Suprapubic skin (tissue), 4 donors: ENCODE measurements at regions not wholly inside any gene's neighbourhood (a gene's known extent, or its start where the extent isn't known, plus 50 kb on each side); places are given as distances from the start of the nearest gene placed in this dataset.
"Not testable (repeated sequence)": the region's sequence is repeated elsewhere in the genome, so short reads cannot be mapped to it uniquely, and the experiment has no call there.

Experiments
- DNase-seq, 2 donors: peaks; one replicate each; pipeline ENCODE4 v3.0.0-alpha.2; 2019; ENCODE audit warnings: low spot score in 2 of 2
- H3K27ac ChIP-seq: fragments of 200-600 bp; sonication (generic); one replicate; pipeline ENCODE4 v1.5.1; 2019
- H3K27me3 ChIP-seq: fragments of 200-600 bp; sonication (generic); one replicate; pipeline ENCODE4 v1.5.1; 2019
- H3K36me3 ChIP-seq: fragments of 200-600 bp; sonication (generic); one replicate; pipeline ENCODE4 v1.5.1; 2019
- H3K4me1 ChIP-seq: fragments of 200-600 bp; sonication (generic); one replicate; pipeline ENCODE4 v1.5.1; 2019
- H3K4me3 ChIP-seq: fragments of 200-600 bp; sonication (generic); one replicate; pipeline ENCODE4 v1.5.1; 2019; ENCODE audit warnings: mild to moderate bottlenecking
- H3K9me3 ChIP-seq: fragments of 200-600 bp; sonication (generic); one replicate; pipeline ENCODE4 v1.5.1; 2019
- EP300 ChIP-seq: sonication (generic); formaldehyde crosslinking; IDR thresholded peaks from one replicate; pipeline ENCODE4 v1.6.1; 2017; ENCODE audit warnings: antibody characterized with exemption
- POLR2A ChIP-seq, 2 donors: fragments of 450-650 bp; IDR thresholded peaks; one replicate each; pipeline ENCODE4 v1.6.1; 2017; ENCODE audit warnings: antibody characterized with exemption in 2 of 2, mild to moderate bottlenecking in 2 of 2, moderate library complexity in 2 of 2
- POLR2AphosphoS5 ChIP-seq, 3 donors: sonication (generic); formaldehyde crosslinking; IDR thresholded peaks; one replicate each; pipeline ENCODE4 v1.6.1; 2017; ENCODE audit warnings: antibody characterized with exemption in 3 of 3
- whole genome bisulfite sequencing: methylation state at CpG from one replicate; pipeline ENCODE4 v1.1.5; 2018; 5-methylcytosine and 5-hydroxymethylcytosine counted together
- TF ChIP-seq, protein P1 (sequence below), 2 donors: fragments of 200-600 bp in 1 of 2; fragments of 450-650 bp in 1 of 2; sonication (generic) in 1 of 2; IDR thresholded peaks; one replicate each; pipeline ENCODE4 v1.5.1; 2016 to 2019; ENCODE audit warnings: antibody characterized with exemption in 2 of 2, mild to moderate bottlenecking in 1 of 2, moderate library complexity in 1 of 2

DNA sequence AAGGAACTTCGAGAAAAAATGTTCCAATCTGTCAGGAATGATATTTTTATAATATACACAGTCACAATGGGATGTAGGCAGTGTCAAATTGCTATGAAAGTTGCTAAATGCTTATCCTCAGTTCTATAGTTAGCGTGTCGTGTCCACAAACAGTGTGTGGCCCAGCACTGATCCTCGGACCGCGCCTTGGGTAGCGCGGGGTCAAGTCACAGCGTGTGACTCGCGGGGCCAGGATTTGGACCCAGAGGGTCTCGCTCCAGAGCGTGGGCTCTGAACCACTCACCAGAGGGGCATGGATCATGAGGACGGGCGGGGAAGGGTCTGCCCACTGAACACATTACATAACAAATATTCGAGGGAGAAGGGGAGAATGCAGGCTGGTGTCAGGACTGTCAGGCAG is 171.8 kb downstream of the C9orf50 start:
- no peak overlapping the region for H3K4me3 ChIP-seq
- no peaks in the 10 kb centered on the region for H3K36me3 ChIP-seq
- 90% methylated on average over 16 of the region's 16 CpGs for WGBS
- no peaks in the 10 kb centered on the region for H3K9me3 ChIP-seq
- no peak for DNase-seq
- peaks cover 12% of the 10 kb centered on the region for H3K4me1 ChIP-seq
- H3K27ac ChIP-seq, result no peak overlapping the region
- H3K27me3 ChIP-seq, result no peaks in the 10 kb centered on the region
- TF ChIP-seq EP300, result no peak
- TF ChIP-seq POLR2A (IDR thresholded peaks at IDR 0.05), result no peak
- no peak for TF ChIP-seq POLR2AphosphoS5 (IDR thresholded peaks at IDR 0.05)
- TF ChIP-seq, protein P1, sequence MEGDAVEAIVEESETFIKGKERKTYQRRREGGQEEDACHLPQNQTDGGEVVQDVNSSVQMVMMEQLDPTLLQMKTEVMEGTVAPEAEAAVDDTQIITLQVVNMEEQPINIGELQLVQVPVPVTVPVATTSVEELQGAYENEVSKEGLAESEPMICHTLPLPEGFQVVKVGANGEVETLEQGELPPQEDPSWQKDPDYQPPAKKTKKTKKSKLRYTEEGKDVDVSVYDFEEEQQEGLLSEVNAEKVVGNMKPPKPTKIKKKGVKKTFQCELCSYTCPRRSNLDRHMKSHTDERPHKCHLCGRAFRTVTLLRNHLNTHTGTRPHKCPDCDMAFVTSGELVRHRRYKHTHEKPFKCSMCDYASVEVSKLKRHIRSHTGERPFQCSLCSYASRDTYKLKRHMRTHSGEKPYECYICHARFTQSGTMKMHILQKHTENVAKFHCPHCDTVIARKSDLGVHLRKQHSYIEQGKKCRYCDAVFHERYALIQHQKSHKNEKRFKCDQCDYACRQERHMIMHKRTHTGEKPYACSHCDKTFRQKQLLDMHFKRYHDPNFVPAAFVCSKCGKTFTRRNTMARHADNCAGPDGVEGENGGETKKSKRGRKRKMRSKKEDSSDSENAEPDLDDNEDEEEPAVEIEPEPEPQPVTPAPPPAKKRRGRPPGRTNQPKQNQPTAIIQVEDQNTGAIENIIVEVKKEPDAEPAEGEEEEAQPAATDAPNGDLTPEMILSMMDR (IDR thresholded peaks at IDR 0.05), result no peak

DNA sequence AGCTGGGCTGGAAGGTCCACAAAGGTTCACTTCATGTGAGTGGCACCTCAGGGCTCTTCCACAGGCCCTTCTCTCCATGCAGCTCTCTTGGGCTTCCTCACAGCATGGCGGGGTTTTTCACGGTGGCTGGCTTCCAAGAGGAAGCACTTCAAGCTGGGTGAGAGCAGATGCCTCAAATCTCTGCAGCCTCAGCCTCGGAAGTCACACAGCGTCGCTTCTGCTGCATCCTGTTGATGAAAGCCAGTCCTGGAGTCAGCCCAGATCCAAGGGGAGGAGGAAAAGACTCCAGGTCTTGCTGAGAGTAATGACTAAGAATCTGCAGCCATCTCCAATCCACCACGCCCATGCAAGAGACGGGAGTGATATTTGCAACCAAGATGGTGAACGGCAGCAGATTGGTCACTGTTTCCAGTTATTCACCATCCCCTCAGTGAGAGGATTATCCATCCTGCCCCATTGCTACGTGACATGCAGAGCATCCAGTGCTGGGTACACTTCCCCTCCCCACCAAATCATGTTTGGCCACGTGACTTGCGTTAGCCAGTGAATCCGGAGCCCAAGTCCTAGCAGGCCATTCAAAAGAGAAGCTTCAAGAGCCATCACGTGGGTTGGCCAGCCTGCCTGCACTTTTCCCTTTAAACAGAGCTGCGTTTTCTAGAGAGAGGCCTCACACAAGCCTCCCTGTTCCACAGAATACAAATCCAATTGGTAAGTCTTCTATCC is 173.9 kb downstream of the C9orf50 start:
- Histone ChIP-seq H3K4me1 (peaks cover 18% of the 10 kb centered on the region), H3K27ac (no peak overlapping the region), H3K27me3 (no peaks in the 10 kb centered on the region), H3K4me3 (no peak overlapping the region), H3K36me3 (no peaks in the 10 kb centered on the region), H3K9me3 (no peaks in the 10 kb centered on the region)
- TF ChIP-seq, protein P1 (IDR thresholded peaks at IDR 0.05), result no peak
- no peak for TF ChIP-seq EP300
- no peak for TF ChIP-seq POLR2A (IDR thresholded peaks at IDR 0.05)
- TF ChIP-seq POLR2AphosphoS5 (IDR thresholded peaks at IDR 0.05), result no peak
- DNase-seq, result no peak
- WGBS, result 79% methylated on average over 14 of the region's 14 CpGs

DNA sequence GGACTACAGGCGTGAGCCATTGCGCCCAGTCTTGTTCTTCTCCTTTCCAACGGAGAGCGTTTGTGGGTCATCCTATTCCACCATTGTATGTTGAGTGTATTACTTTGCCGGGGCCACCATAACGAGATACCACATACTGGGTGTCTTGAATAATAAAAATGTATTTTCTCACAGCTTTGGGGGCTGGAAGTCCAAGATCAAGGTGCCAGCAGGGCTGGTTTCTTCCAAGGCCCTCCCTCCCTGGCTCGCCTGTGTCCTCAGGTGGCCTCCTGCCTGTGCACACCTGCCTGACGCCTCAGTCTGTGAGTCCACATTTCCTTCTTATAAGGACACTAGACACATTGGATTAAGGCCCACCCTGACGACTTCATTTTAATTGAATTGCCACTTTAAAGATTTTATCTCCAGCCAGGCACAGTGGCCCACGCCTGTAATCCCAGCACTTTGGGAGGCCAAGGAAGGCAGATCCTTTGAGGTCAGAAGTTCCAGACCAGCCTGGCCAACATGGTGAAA is 175.1 kb downstream of the C9orf50 start:
- 88% methylated on average over 10 of the region's 10 CpGs for WGBS
- Histone ChIP-seq H3K4me3 (no peak overlapping the region), H3K27ac (no peak overlapping the region), H3K9me3 (no peaks in the 10 kb centered on the region), H3K27me3 (no peaks in the 10 kb centered on the region), H3K36me3 (no peaks in the 10 kb centered on the region), H3K4me1 (peaks cover 9% of the 10 kb centered on the region)
- TF ChIP-seq, protein P1 (IDR thresholded peaks at IDR 0.05), result no peak
- TF ChIP-seq EP300 (no peak), POLR2AphosphoS5 (IDR thresholded peaks at IDR 0.05) (no peak), POLR2A (IDR thresholded peaks at IDR 0.05) (no peak)
- no peak for DNase-seq

DNA sequence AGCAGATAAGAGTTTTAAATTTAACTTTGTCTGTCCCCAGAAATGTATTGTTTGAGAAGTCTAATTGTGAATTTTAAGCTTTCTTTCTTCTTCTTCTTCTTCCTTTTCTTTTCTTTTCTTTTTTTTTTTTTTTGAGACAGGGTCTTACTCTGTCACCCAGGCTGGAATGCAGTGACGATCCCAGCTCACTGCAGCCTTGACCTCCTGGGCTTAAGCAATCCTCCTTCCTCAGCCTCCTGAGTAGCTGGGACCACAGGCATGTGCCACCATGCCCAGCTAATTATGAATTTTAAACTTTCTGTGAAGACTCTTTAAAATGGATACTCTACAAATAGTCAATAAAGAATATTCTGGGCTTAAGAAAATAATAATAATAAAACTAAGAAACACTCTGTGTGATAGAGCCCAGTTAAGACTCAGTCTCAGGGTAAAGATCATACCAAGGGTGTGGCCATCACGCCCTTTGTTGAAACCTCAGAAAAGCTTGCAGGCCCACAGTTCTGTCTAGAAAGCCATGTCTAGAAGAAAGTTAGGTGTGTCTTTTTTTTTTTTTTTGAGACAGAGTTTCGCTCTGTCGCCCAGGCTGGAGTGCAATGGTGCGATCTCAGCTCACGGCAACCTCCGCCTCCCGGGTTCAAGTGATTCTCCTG is 177.3 kb downstream of the C9orf50 start:
- WGBS, result 76% methylated on average over 8 of the region's 8 CpGs
- H3K27me3 ChIP-seq, H3K4me3 ChIP-seq, H3K4me1 ChIP-seq, H3K27ac ChIP-seq, H3K9me3 ChIP-seq, DNase-seq, H3K36me3 ChIP-seq: not testable (repeated sequence)

DNA sequence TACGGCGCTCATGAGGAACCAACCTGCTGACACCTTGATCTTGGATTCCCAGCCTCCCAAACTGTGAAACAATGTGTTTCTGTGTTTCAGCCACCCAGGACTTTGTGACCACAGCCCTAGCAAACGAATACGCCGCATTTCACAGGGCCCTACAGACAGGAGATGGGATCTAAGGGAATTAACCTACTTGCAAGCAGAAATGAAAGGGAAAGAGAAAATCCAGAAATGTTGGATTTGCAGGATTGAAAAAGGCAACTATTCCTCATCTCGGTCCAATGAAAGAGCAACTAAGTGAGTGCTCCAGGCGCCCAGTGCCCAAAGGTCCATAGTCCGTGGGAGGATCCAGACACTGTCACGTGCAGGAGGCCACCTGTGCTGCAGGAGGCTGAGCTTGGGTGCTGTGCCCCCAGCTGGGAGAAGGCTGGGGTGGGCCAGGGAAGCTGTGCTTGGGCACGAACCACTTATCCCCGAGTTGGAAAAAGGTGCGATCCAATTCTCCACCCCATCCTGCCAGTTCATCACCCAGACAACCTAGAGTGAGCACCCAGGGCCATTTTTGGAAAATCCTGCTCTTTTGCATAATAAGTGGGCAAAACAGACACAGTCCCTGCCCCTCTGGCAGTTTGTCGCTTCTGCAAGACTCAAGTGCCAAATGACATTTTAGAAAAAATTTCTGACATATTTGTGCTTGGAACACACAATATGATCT is 177.9 kb downstream of the C9orf50 start:
- WGBS, result 62% methylated on average over 13 of the region's 13 CpGs
- no peaks in the 10 kb centered on the region for H3K27me3 ChIP-seq
- no peak for TF ChIP-seq EP300
- no peaks in the 10 kb centered on the region for H3K9me3 ChIP-seq
- H3K36me3 ChIP-seq, result no peaks in the 10 kb centered on the region
- H3K4me3 ChIP-seq, result no peak overlapping the region
- DNase-seq, result no peak
- H3K4me1 ChIP-seq, result peaks cover 16% of the 10 kb centered on the region
- H3K27ac ChIP-seq, result no peak overlapping the region

DNA sequence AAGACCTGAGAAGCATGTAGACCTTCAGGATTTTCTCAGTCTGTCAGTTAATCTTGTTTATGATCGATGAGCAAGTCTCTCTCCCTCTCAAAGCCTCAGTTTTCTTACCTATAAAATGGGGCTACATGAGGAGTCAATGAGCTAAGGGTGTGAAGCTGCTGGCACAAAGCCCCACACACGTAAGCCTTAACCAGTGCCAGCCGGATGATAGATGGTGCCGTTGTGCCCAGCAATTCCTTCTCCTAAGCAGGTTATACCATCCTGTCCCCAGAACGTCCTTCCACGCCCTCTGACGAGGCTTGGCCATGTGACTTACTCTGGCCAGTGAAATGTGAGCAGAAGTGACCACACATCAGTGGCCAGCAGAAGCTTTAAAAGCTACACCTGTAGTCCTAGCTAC is 179.0 kb downstream of the C9orf50 start:
- 36% methylated on average over 5 of the region's 7 CpGs for WGBS
- H3K27me3 ChIP-seq, result no peaks in the 10 kb centered on the region
- no peak overlapping the region for H3K4me3 ChIP-seq
- TF ChIP-seq POLR2AphosphoS5 (IDR thresholded peaks at IDR 0.05), result no peak
- TF ChIP-seq POLR2A (IDR thresholded peaks at IDR 0.05), result no peak
- TF ChIP-seq, protein P1 (IDR thresholded peaks at IDR 0.05), result no peak
- no peak for TF ChIP-seq EP300
- DNase-seq, result no peak
- H3K9me3 ChIP-seq, result no peaks in the 10 kb centered on the region
- no peaks in the 10 kb centered on the region for H3K36me3 ChIP-seq
- H3K4me1 ChIP-seq, result peaks cover 27% of the 10 kb centered on the region
- no peak overlapping the region for H3K27ac ChIP-seq
